ENCODE measurements at regions not wholly inside any gene's neighbourhood (a gene's known extent, or its start where the extent isn't known, plus 50 kb on each side); places are given as distances from the start of the nearest gene placed in this dataset.

GRCh38 chr9:100670719-100671118 lies 92.8 kb downstream of the CAVIN4 start:
- TF ChIP-seq CTCF (IDR thresholded peaks at IDR 0.05; ENCODE audit: low read depth, low read length) (no peak), EZH2phosphoT487 (IDR thresholded peaks at IDR 0.05; ENCODE audit: low read depth) (no peak)

Data from OCI-LY3 (cell line).